GM12878 (cell line): ENCODE measurements at regions not wholly inside any gene's neighbourhood (a gene's known extent, or its start where the extent isn't known, plus 50 kb on each side); places are given as distances from the start of the nearest gene placed in this dataset.

Experiments used
- ATAC-seq: fragments of 200-7000 bp; cut with Tn5 transposase; 3 replicates; pipeline ENCODE4 v1.9.1; 2020; ENCODE audit warnings: mild to moderate bottlenecking, moderate library complexity
- BruUV-seq: library from RNA; stranded (reverse); fragments of 400-500 nt; replicated peaks from 2 replicates; lab custom pipeline; 2021; lab: Mats Ljungman, UMichigan
- CTCF ChIA-PET: fragments of 300-600 bp; sonication (Branson Sonifier 250); formaldehyde crosslinking; extraction: SDS; loops from one replicate; lab custom pipeline; 2021; ENCODE audit warnings: inconsistent platforms; lab: Yijun Ruan, JAX
- POLR2A ChIA-PET: fragments of 350-600 bp; formaldehyde crosslinking; extraction: SDS; loops from one replicate; lab custom pipeline; 2021; ENCODE audit warnings: inconsistent platforms; lab: Charles Lee
- RAD21 ChIA-PET: fragments of 300-600 bp; sonication (Branson Sonifier 250); formaldehyde crosslinking; loops from one replicate; lab custom pipeline; 2023; ENCODE audit warnings: antibody characterized with exemption; ENCODE audit not compliant: unreplicated experiment; lab: Charles Lee
- SMC1A ChIA-PET: fragments of 300-600 bp; sonication (Branson Sonifier 250); formaldehyde crosslinking; loops from one replicate; lab custom pipeline; 2023; ENCODE audit not compliant: unreplicated experiment, uncharacterized antibody; lab: Charles Lee
- DNase-seq: peaks from one replicate; pipeline ENCODE4 v3.0.0-alpha.2; 2011; ENCODE audit warnings: low read depth, low spot score
- FAIRE-seq: peaks from 3 replicates; lab custom pipeline; 2011; peaks lifted over from hg19 to GRCh38; lab: Jason Lieb, UNC
- H2AFZ ChIP-seq: 2 replicates; pipeline ENCODE4 v1.6.0; 2011; ENCODE audit warnings: low read depth, low read length, control low read depth; ENCODE audit not compliant: control insufficient read depth
- H3K27ac ChIP-seq: 2 replicates; pipeline ENCODE4 v1.5.1; 2011; ENCODE audit warnings: control low read depth; ENCODE audit not compliant: control insufficient read depth, insufficient read depth
- H3K27me3 ChIP-seq, 2 experiments: replicated peaks in 1 of 2; 2 replicates each; pipeline versions ENCODE4 v1.6.0 to v1.6.1; 2011; ENCODE audit warnings: low read length in 1 of 2; ENCODE audit not compliant: control insufficient read depth in 2 of 2, insufficient read depth in 2 of 2
- H3K36me3 ChIP-seq, 2 experiments: 2 replicates each; pipeline ENCODE4 v1.5.1; 2011; ENCODE audit warnings: low read length in 1 of 2; ENCODE audit not compliant: control insufficient read depth in 2 of 2, insufficient read depth in 2 of 2
- H3K4me1 ChIP-seq: 2 replicates; pipeline ENCODE4 v1.6.1; 2011; ENCODE audit warnings: mild to moderate bottlenecking, low read length, moderate library complexity, mixed read lengths; ENCODE audit not compliant: control insufficient read depth, insufficient read depth
- H3K4me2 ChIP-seq: 2 replicates; pipeline ENCODE4 v1.6.0; 2011; ENCODE audit warnings: control low read depth; ENCODE audit not compliant: control insufficient read depth, insufficient read depth
- H3K4me3 ChIP-seq: fragments of 200-600 bp; sonication (generic); 2 replicates; pipeline ENCODE4 v1.5.1; 2016
- H3K79me2 ChIP-seq: 2 replicates; pipeline ENCODE4 v1.6.0; 2011; ENCODE audit warnings: low read length; ENCODE audit not compliant: control insufficient read depth, insufficient read depth
- H3K9ac ChIP-seq: 2 replicates; pipeline ENCODE4 v1.8.0; 2011; ENCODE audit warnings: low read length, control low read depth, mixed read lengths; ENCODE audit not compliant: control insufficient read depth, insufficient read depth
- H3K9me3 ChIP-seq: replicated peaks from 3 replicates; pipeline ENCODE4 v1.5.1; 2011; ENCODE audit warnings: mild to moderate bottlenecking, low read length; ENCODE audit not compliant: control insufficient read depth, insufficient read depth
- H4K20me1 ChIP-seq: 2 replicates; pipeline ENCODE4 v1.6.0; 2011; ENCODE audit not compliant: control insufficient read depth, insufficient read depth
- ASH2L ChIP-seq: fragments of 300-600, 200-600 bp; sonication (generic); IDR thresholded peaks from 2 replicates; pipeline ENCODE4 v1.6.1; 2017; ENCODE audit warnings: low read depth, mild to moderate bottlenecking, borderline replicate concordance
- BRCA1 ChIP-seq: IDR thresholded peaks from 2 replicates; pipeline ENCODE4 v1.6.1; 2011; ENCODE audit warnings: low read depth, low read length, improper control_type of control experiment
- CBFB ChIP-seq: IDR thresholded peaks from 2 replicates; pipeline ENCODE4 v1.6.1; 2016; ENCODE audit warnings: antibody characterized with exemption, low read depth
- CBX5 ChIP-seq: sonication (generic); IDR thresholded peaks from 2 replicates; pipeline ENCODE4 v1.6.1; 2016; ENCODE audit warnings: low read depth, moderate library complexity, mild to moderate bottlenecking, inconsistent platforms
- NR2C2 ChIP-seq: IDR thresholded peaks from 2 replicates; pipeline ENCODE4 v1.6.1; 2011; ENCODE audit warnings: borderline replicate concordance, low read depth; ENCODE audit not compliant: control insufficient read depth, insufficient read length
- POU2F2 ChIP-seq: IDR thresholded peaks from 3 replicates; pipeline ENCODE4 v1.6.1; 2011; ENCODE audit warnings: low read depth, mild to moderate bottlenecking, low read length, borderline replicate concordance
- SMAD1 ChIP-seq: fragments of 450-650 bp; IDR thresholded peaks from 2 replicates; pipeline ENCODE4 v1.6.1; 2018; ENCODE audit warnings: mild to moderate bottlenecking, low read depth; ENCODE audit not compliant: partially characterized antibody
- SUZ12 ChIP-seq: fragments of 200-600 bp; sonication (generic); IDR thresholded peaks from one replicate; pipeline ENCODE4 v1.6.1; 2018; ENCODE audit warnings: antibody characterized with exemption, mild to moderate bottlenecking; ENCODE audit not compliant: unreplicated experiment
- ZBTB40 ChIP-seq: fragments of 450-650 bp; IDR thresholded peaks from 2 replicates; pipeline ENCODE4 v1.6.1; 2016; ENCODE audit warnings: mild to moderate bottlenecking, moderate library complexity, borderline replicate concordance
- WGBS: methylation state at CpG from one replicate; pipeline ENCODE4 v1.1.6; 2016; ENCODE audit warnings: low lambda C conversion rate; ENCODE audit not compliant: insufficient replicate concordance, insufficient coverage; ENCODE audit errors: missing lambda C conversion rate; 5-methylcytosine and 5-hydroxymethylcytosine counted together
- in situ Hi-C: fragments of 300-500 bp; cut with MboI; formaldehyde crosslinking; loops from 9 replicates; pipeline ENCODE4 v1.14.3; 2018; ENCODE audit warnings: mixed read lengths
- intact Hi-C: fragments of 100-400 bp; cut with micrococcal nuclease; formaldehyde crosslinking; loops from one replicate; pipeline ENCODE4 v1.14.2; 2022; ENCODE audit not compliant: unreplicated experiment

GRCh38 chr1:40925834-40926410, 53.6 kb upstream of the CTPS1 start:
- in situ Hi-C loops: no loop called here

More at GRCh38 chr1:40925834-40926410, 53.6 kb upstream of the CTPS1 start:
- Histone ChIP-seq H3K9ac (no peak overlapping the region), H2AFZ (no peak overlapping the region), H3K4me2 (no peak overlapping the region), H3K27me3 (no peaks in the 10 kb centered on the region), H3K27ac (no peak overlapping the region), H3K9me3 (no peaks in the 10 kb centered on the region), H4K20me1 (no peaks in the 10 kb centered on the region), H3K79me2 (no peaks in the 10 kb centered on the region), H3K4me1 (no peaks in the 10 kb centered on the region), H3K4me3 (no peak overlapping the region), H3K36me3 (no peaks in the 10 kb centered on the region)
- ChIA-PET CTCF (interaction anchor here (0.9 to 1.4 kb wide), 3 partner anchors 23 to 393 kb away, joined by 3 to 6 read pairs (median 4); no protein-coding TSS in a partner anchor), POLR2A (no interaction called here), RAD21 (interaction anchor here (2.0 kb wide), 1 partner anchor 23 kb away, joined by 4 read pairs; no protein-coding TSS in a partner anchor), SMC1A (interaction anchor here (0.9 kb wide), 1 partner anchor 21 kb away, joined by 3 read pairs; no protein-coding TSS in a partner anchor)
- no peak for TF ChIP-seq ASH2L
- TF ChIP-seq CBX5: no peak
- no peak for TF ChIP-seq SUZ12
- TF ChIP-seq SMAD1: no peak
- no peak for TF ChIP-seq CBFB
- TF ChIP-seq NR2C2: no peak
- no peak for TF ChIP-seq BRCA1
- TF ChIP-seq ZBTB40: no peak
- no peak for TF ChIP-seq POU2F2
- no peak for DNase-seq
- ATAC-seq: no peak
- intact Hi-C loops: no loop called here
- 26% methylated on average over 5 of the region's 5 CpGs for WGBS
- FAIRE-seq: no peak
- no TSS peak for BruUV-seq
